ENCODE measurements at regions not wholly inside any gene's neighbourhood (a gene's known extent, or its start where the extent isn't known, plus 50 kb on each side); places are given as distances from the start of the nearest gene placed in this dataset.
"Not testable (repeated sequence)": the region's sequence is repeated elsewhere in the genome, so short reads cannot be mapped to it uniquely, and the experiment has no call there.

- no peaks in the 10 kb centered on the region for H3K4me1 Mint-ChIP-seq
- ATAC-seq (no peak), DNase-seq (no peak)
- H3K4me1 ChIP-seq (ENCODE audit: control insufficient read depth, insufficient read depth, low read length) = no peaks in the 10 kb centered on the region
- no peaks in the 10 kb centered on the region for H3K9me3 ChIP-seq (ENCODE audit: control insufficient read depth, insufficient read depth, low read length)
- no peaks in the 10 kb centered on the region for H3K36me3 ChIP-seq (ENCODE audit: control insufficient read depth, insufficient read depth, low read length)
- intact Hi-C loops (cut with micrococcal nuclease) = no loop called here
- H3K27ac Mint-ChIP-seq = no peak overlapping the region
- H3K36me3 Mint-ChIP-seq = no peaks in the 10 kb centered on the region
- H3K4me3 Mint-ChIP-seq = no peak overlapping the region
- no peak overlapping the region for H3K4me3 ChIP-seq (ENCODE audit: low read length)
- no peak overlapping the region for H3K27ac ChIP-seq (ENCODE audit: low read length)
- no peaks in the 10 kb centered on the region for H3K27me3 ChIP-seq (ENCODE audit: control insufficient read depth, insufficient read depth, low read length)
- peaks cover 6 to 8% of the 10 kb centered on the region in 2 donors for H3K9me3 Mint-ChIP-seq
- TF ChIP-seq CTCF (IDR thresholded peaks at IDR 0.05) = no peak
- no peaks in the 10 kb centered on the region for H3K27me3 Mint-ChIP-seq (ENCODE audit: low read depth in 2 of 2)
Measured at GRCh38 chrX:34341258-34341657, 209.1 kb upstream of the FAM47A start.

- no peak overlapping the region for H3K4me3 ChIP-seq (ENCODE audit: low read length)
- intact Hi-C loops (cut with micrococcal nuclease) = no loop called here
- DNase-seq = no peak
- no peaks in the 10 kb centered on the region for H3K36me3 ChIP-seq (ENCODE audit: control insufficient read depth, insufficient read depth, low read length)
- Mint-ChIP-seq H3K9me3 (peaks cover 5 to 6% of the 10 kb centered on the region in 2 donors), H3K27ac (no peak overlapping the region), H3K27me3 (ENCODE audit: low read depth in 2 of 2) (no peaks in the 10 kb centered on the region), H3K4me3 (no peak overlapping the region), H3K36me3 (no peaks in the 10 kb centered on the region), H3K4me1 (no peaks in the 10 kb centered on the region)
- H3K27ac ChIP-seq (ENCODE audit: low read length) = no peak overlapping the region
- ATAC-seq = no peak
- H3K9me3 ChIP-seq (ENCODE audit: control insufficient read depth, insufficient read depth, low read length) = no peaks in the 10 kb centered on the region
- no peak for TF ChIP-seq CTCF (IDR thresholded peaks at IDR 0.05)
- H3K27me3 ChIP-seq (ENCODE audit: control insufficient read depth, insufficient read depth, low read length) = no peaks in the 10 kb centered on the region
- no peaks in the 10 kb centered on the region for H3K4me1 ChIP-seq (ENCODE audit: control insufficient read depth, insufficient read depth, low read length)
Measured at GRCh38 chrX:34338046-34338445, 205.9 kb upstream of the FAM47A start.

- H3K36me3 Mint-ChIP-seq; H3K9me3 ChIP-seq (ENCODE audit: control insufficient read depth, insufficient read depth, low read length); ATAC-seq; H3K36me3 ChIP-seq (ENCODE audit: control insufficient read depth, insufficient read depth, low read length); DNase-seq; intact Hi-C loops (cut with micrococcal nuclease); H3K27me3 ChIP-seq (ENCODE audit: control insufficient read depth, insufficient read depth, low read length); H3K9me3 Mint-ChIP-seq; H3K4me3 Mint-ChIP-seq; H3K27ac ChIP-seq (ENCODE audit: low read length); H3K4me3 ChIP-seq (ENCODE audit: low read length); H3K4me1 Mint-ChIP-seq; H3K27me3 Mint-ChIP-seq (ENCODE audit: low read depth in 2 of 2); H3K4me1 ChIP-seq (ENCODE audit: control insufficient read depth, insufficient read depth, low read length); H3K27ac Mint-ChIP-seq: not testable (repeated sequence)
- whole genome bisulfite sequencing (ENCODE audit: insufficient coverage) = 78% methylated on average over 2 of the region's 2 CpGs
Measured at GRCh38 chrX:34335376-34335775, 203.3 kb upstream of the FAM47A start.

- DNase-seq (no peak), ATAC-seq (no peak)
- Mint-ChIP-seq H3K27me3 (ENCODE audit: low read depth in 2 of 2) (no peaks in the 10 kb centered on the region), H3K36me3 (no peaks in the 10 kb centered on the region), H3K9me3 (peaks cover 2 to 6% of the 10 kb centered on the region in 2 donors), H3K27ac (no peak overlapping the region), H3K4me1 (no peaks in the 10 kb centered on the region), H3K4me3 (no peak overlapping the region)
- Histone ChIP-seq H3K9me3 (ENCODE audit: control insufficient read depth, insufficient read depth, low read length) (no peaks in the 10 kb centered on the region), H3K27me3 (ENCODE audit: control insufficient read depth, insufficient read depth, low read length) (no peaks in the 10 kb centered on the region), H3K4me1 (ENCODE audit: control insufficient read depth, insufficient read depth, low read length) (no peaks in the 10 kb centered on the region), H3K4me3 (ENCODE audit: low read length) (no peak overlapping the region), H3K36me3 (ENCODE audit: control insufficient read depth, insufficient read depth, low read length) (no peaks in the 10 kb centered on the region), H3K27ac (ENCODE audit: low read length) (no peak overlapping the region)
- 75% methylated on average over 2 of the region's 2 CpGs for WGBS (ENCODE audit: insufficient coverage)
- intact Hi-C loops (cut with micrococcal nuclease) = no loop called here
- TF ChIP-seq CTCF (IDR thresholded peaks at IDR 0.05) = no peak
Measured at GRCh38 chrX:34332334-34332733, 200.2 kb upstream of the FAM47A start.

Measured in natural killer cell (primary cell).